GM12878 (cell line): ENCODE measurements at regions not wholly inside any gene's neighbourhood (a gene's known extent, or its start where the extent isn't known, plus 50 kb on each side); places are given as distances from the start of the nearest gene placed in this dataset.

Experiments used
- ATAC-seq: fragments of 200-7000 bp; cut with Tn5 transposase; 3 replicates; pipeline ENCODE4 v1.9.1; 2020; ENCODE audit warnings: mild to moderate bottlenecking, moderate library complexity
- BruUV-seq: library from RNA; stranded (reverse); fragments of 400-500 nt; replicated peaks from 2 replicates; lab custom pipeline; 2021; lab: Mats Ljungman, UMichigan
- CTCF ChIA-PET: fragments of 300-600 bp; sonication (Branson Sonifier 250); formaldehyde crosslinking; extraction: SDS; loops from one replicate; lab custom pipeline; 2021; ENCODE audit warnings: inconsistent platforms; lab: Yijun Ruan, JAX
- POLR2A ChIA-PET: fragments of 350-600 bp; formaldehyde crosslinking; extraction: SDS; loops from one replicate; lab custom pipeline; 2021; ENCODE audit warnings: inconsistent platforms; lab: Charles Lee
- RAD21 ChIA-PET: fragments of 300-600 bp; sonication (Branson Sonifier 250); formaldehyde crosslinking; loops from one replicate; lab custom pipeline; 2023; ENCODE audit warnings: antibody characterized with exemption; ENCODE audit not compliant: unreplicated experiment; lab: Charles Lee
- SMC1A ChIA-PET: fragments of 300-600 bp; sonication (Branson Sonifier 250); formaldehyde crosslinking; loops from one replicate; lab custom pipeline; 2023; ENCODE audit not compliant: unreplicated experiment, uncharacterized antibody; lab: Charles Lee
- DNase-seq: peaks from one replicate; pipeline ENCODE4 v3.0.0-alpha.2; 2011; ENCODE audit warnings: low read depth, low spot score
- FAIRE-seq: peaks from 3 replicates; lab custom pipeline; 2011; peaks lifted over from hg19 to GRCh38; lab: Jason Lieb, UNC
- H2AFZ ChIP-seq: 2 replicates; pipeline ENCODE4 v1.6.0; 2011; ENCODE audit warnings: low read depth, low read length, control low read depth; ENCODE audit not compliant: control insufficient read depth
- H3K27ac ChIP-seq: 2 replicates; pipeline ENCODE4 v1.5.1; 2011; ENCODE audit warnings: control low read depth; ENCODE audit not compliant: control insufficient read depth, insufficient read depth
- H3K27me3 ChIP-seq, 2 experiments: replicated peaks in 1 of 2; 2 replicates each; pipeline versions ENCODE4 v1.6.0 to v1.6.1; 2011; ENCODE audit warnings: low read length in 1 of 2; ENCODE audit not compliant: control insufficient read depth in 2 of 2, insufficient read depth in 2 of 2
- H3K36me3 ChIP-seq, 2 experiments: 2 replicates each; pipeline ENCODE4 v1.5.1; 2011; ENCODE audit warnings: low read length in 1 of 2; ENCODE audit not compliant: control insufficient read depth in 2 of 2, insufficient read depth in 2 of 2
- H3K4me1 ChIP-seq: 2 replicates; pipeline ENCODE4 v1.6.1; 2011; ENCODE audit warnings: mild to moderate bottlenecking, low read length, moderate library complexity, mixed read lengths; ENCODE audit not compliant: control insufficient read depth, insufficient read depth
- H3K4me2 ChIP-seq: 2 replicates; pipeline ENCODE4 v1.6.0; 2011; ENCODE audit warnings: control low read depth; ENCODE audit not compliant: control insufficient read depth, insufficient read depth
- H3K4me3 ChIP-seq: fragments of 200-600 bp; sonication (generic); 2 replicates; pipeline ENCODE4 v1.5.1; 2016
- H3K79me2 ChIP-seq: 2 replicates; pipeline ENCODE4 v1.6.0; 2011; ENCODE audit warnings: low read length; ENCODE audit not compliant: control insufficient read depth, insufficient read depth
- H3K9ac ChIP-seq: 2 replicates; pipeline ENCODE4 v1.8.0; 2011; ENCODE audit warnings: low read length, control low read depth, mixed read lengths; ENCODE audit not compliant: control insufficient read depth, insufficient read depth
- H3K9me3 ChIP-seq: replicated peaks from 3 replicates; pipeline ENCODE4 v1.5.1; 2011; ENCODE audit warnings: mild to moderate bottlenecking, low read length; ENCODE audit not compliant: control insufficient read depth, insufficient read depth
- H4K20me1 ChIP-seq: 2 replicates; pipeline ENCODE4 v1.6.0; 2011; ENCODE audit not compliant: control insufficient read depth, insufficient read depth
- EP300 ChIP-seq, 2 experiments: fragments of 150-350 bp in 1 of 2; IDR thresholded peaks; 2 replicates each; pipeline ENCODE4 v1.6.1; 2011 to 2012; ENCODE audit warnings: low read depth in 2 of 2, low read length in 2 of 2, borderline replicate concordance in 1 of 2, improper control_type of control experiment in 1 of 2, inconsistent platforms in 1 of 2; ENCODE audit not compliant: control insufficient read depth in 1 of 2
- IKZF1 ChIP-seq: fragments of 450-650 bp; conservative IDR thresholded peaks from 2 replicates; pipeline ENCODE4 v1.6.1; 2017; ENCODE audit warnings: antibody characterized with exemption, mild to moderate bottlenecking
- MTA3 ChIP-seq: IDR thresholded peaks from 2 replicates; pipeline ENCODE4 v1.6.1; 2012; ENCODE audit warnings: low read length, inconsistent platforms, borderline replicate concordance
- RFX5 ChIP-seq: IDR thresholded peaks from 2 replicates; pipeline ENCODE4 v1.6.1; 2011; ENCODE audit warnings: low read depth, low read length, improper control_type of control experiment
- SUPT20H ChIP-seq: IDR thresholded peaks from 2 replicates; pipeline ENCODE4 v1.6.1; 2011; ENCODE audit warnings: low read depth, mild to moderate bottlenecking, low read length, moderate library complexity, borderline replicate concordance; ENCODE audit not compliant: control insufficient read depth
- TARDBP ChIP-seq: IDR thresholded peaks from 2 replicates; pipeline ENCODE4 v1.6.1; 2016; ENCODE audit warnings: borderline replicate concordance
- WGBS: methylation state at CpG from one replicate; pipeline ENCODE4 v1.1.6; 2016; ENCODE audit warnings: low lambda C conversion rate; ENCODE audit not compliant: insufficient replicate concordance, insufficient coverage; ENCODE audit errors: missing lambda C conversion rate; 5-methylcytosine and 5-hydroxymethylcytosine counted together
- in situ Hi-C: fragments of 300-500 bp; cut with MboI; formaldehyde crosslinking; loops from 9 replicates; pipeline ENCODE4 v1.14.3; 2018; ENCODE audit warnings: mixed read lengths
- intact Hi-C: fragments of 100-400 bp; cut with micrococcal nuclease; formaldehyde crosslinking; loops from one replicate; pipeline ENCODE4 v1.14.2; 2022; ENCODE audit not compliant: unreplicated experiment
- TF ChIP-seq, protein P1 (sequence below): fragments of 450-650 bp; IDR thresholded peaks from 2 replicates; pipeline ENCODE4 v1.6.1; 2018; ENCODE audit warnings: mild to moderate bottlenecking, low read depth, moderate library complexity; ENCODE audit not compliant: partially characterized antibody
- TF ChIP-seq, protein P2 (sequence below), 3 experiments: IDR thresholded peaks in 2 of 3; conservative IDR thresholded peaks in 1 of 3; 2 replicates each; pipeline ENCODE4 v1.5.1; 2011; ENCODE audit warnings: low read depth in 3 of 3, low read length in 3 of 3, mild to moderate bottlenecking in 3 of 3, control low read depth in 2 of 3, moderate library complexity in 2 of 3, inconsistent platforms in 1 of 3, mixed read lengths in 1 of 3; ENCODE audit not compliant: control insufficient read depth in 2 of 3, insufficient read depth in 1 of 3; ENCODE audit errors: extremely low read depth in 1 of 3

DNA sequence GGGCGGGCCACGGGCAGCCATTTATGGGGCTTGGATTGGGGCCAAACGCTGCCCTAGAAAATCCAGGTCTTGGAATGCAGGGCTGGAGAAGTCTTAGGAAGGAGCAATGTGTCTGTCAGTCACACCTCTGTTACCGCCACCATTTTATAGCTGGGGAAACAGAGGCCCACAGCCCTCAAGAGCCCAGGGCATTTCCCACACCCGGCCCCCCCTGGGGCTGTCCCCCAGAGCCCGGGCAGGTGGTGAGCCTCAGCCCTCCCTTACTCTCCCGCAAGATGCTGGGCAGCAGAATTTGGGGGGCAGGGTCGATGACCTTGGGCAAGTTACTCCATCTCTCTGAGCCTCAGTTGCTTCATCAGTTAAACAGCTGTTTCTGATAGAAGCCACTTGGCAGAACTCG, 508.2 kb downstream of the SHQ1 start:
- intact Hi-C loops = no loop called here
- Histone ChIP-seq H3K79me2 (no peaks in the 10 kb centered on the region), H2AFZ (no peak overlapping the region), H3K27me3 (no peaks in the 10 kb centered on the region; a peak in 1 of 4 replicates)
- 82% methylated on average over 8 of the region's 9 CpGs for WGBS
- POLR2A ChIA-PET = no interaction called here
- no peak for DNase-seq
- TF ChIP-seq TARDBP (no peak), RFX5 (no peak), EP300 (IDR thresholded peaks at IDR 0.05; ENCODE audit: borderline replicate concordance in 1 of 2, control insufficient read depth in 1 of 2, low read depth in 2 of 2, low read length in 2 of 2) (no peak)
- TF ChIP-seq, all 136 proteins: peak for 0
- H3K36me3 ChIP-seq = no peaks in the 10 kb centered on the region
- no peak overlapping the region for H3K4me2 ChIP-seq
- H3K27ac ChIP-seq = no peak overlapping the region
- SMC1A ChIA-PET = interaction anchor here (0.6 to 3.3 kb wide), 7 partner anchors 8 to 626 kb away, joined by 3 to 26 read pairs (median 3); no protein-coding TSS in a partner anchor
- H3K4me1 ChIP-seq = peaks cover 7% of the 10 kb centered on the region
- in situ Hi-C loops = no loop called here
- no peak for ATAC-seq
- BruUV-seq = no TSS peak
- CTCF ChIA-PET = no interaction called here
- RAD21 ChIA-PET = interaction anchor here (0.9 to 2.3 kb wide), 4 partner anchors 28 to 343 kb away, joined by 3 to 8 read pairs (median 6); no protein-coding TSS in a partner anchor
- no peak for FAIRE-seq
- H3K9ac ChIP-seq = no peak overlapping the region
- no peak overlapping the region for H3K4me3 ChIP-seq
- no peaks in the 10 kb centered on the region for H4K20me1 ChIP-seq
- no peaks in the 10 kb centered on the region; the same call in 2 of the 3 replicates for H3K9me3 ChIP-seq

DNA sequence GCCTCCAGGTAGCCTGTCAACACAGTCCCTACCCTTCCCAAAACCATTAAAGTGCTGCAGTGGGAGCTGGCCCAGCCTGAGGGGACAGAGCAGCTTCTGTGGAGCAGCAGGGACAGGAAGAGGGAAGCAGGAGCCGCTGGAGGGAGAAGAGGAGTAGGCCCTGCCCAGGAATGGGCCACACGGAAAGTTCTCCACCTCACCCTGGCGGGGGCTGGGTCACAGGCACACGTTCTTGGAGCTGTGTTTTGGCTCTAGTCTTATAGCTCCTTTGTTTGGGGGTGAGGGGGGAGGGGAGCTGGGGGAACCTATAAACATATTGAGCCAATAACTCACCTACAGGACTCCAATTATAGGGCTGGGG, 508.6 kb downstream of the SHQ1 start:
- in situ Hi-C loops (no loop called here), intact Hi-C loops (no loop called here)
- ChIA-PET CTCF (no interaction called here), SMC1A (interaction anchor here (1.0 to 3.3 kb wide), 4 partner anchors 9 to 273 kb away, joined by 3 to 26 read pairs (median 4); no protein-coding TSS in a partner anchor), POLR2A (no interaction called here), RAD21 (interaction anchor here (2.3 kb wide), 1 partner anchor 198 kb away, joined by 7 read pairs; no protein-coding TSS in a partner anchor)
- ATAC-seq (no peak), FAIRE-seq (no peak), DNase-seq (no peak)
- Histone ChIP-seq H3K4me1 (peaks cover 7% of the 10 kb centered on the region), H3K27ac (no peak overlapping the region), H3K4me2 (no peak overlapping the region), H3K36me3 (no peaks in the 10 kb centered on the region), H2AFZ (no peak overlapping the region), H3K4me3 (no peak overlapping the region), H4K20me1 (no peaks in the 10 kb centered on the region), H3K9me3 (no peaks in the 10 kb centered on the region; the same call in 2 of the 3 replicates), H3K79me2 (no peaks in the 10 kb centered on the region), H3K9ac (no peak overlapping the region), H3K27me3 (no peaks in the 10 kb centered on the region; a peak in 1 of 4 replicates)
- WGBS = 88% methylated on average over 4 of the region's 4 CpGs
- BruUV-seq = no TSS peak
- TF ChIP-seq, protein P1, sequence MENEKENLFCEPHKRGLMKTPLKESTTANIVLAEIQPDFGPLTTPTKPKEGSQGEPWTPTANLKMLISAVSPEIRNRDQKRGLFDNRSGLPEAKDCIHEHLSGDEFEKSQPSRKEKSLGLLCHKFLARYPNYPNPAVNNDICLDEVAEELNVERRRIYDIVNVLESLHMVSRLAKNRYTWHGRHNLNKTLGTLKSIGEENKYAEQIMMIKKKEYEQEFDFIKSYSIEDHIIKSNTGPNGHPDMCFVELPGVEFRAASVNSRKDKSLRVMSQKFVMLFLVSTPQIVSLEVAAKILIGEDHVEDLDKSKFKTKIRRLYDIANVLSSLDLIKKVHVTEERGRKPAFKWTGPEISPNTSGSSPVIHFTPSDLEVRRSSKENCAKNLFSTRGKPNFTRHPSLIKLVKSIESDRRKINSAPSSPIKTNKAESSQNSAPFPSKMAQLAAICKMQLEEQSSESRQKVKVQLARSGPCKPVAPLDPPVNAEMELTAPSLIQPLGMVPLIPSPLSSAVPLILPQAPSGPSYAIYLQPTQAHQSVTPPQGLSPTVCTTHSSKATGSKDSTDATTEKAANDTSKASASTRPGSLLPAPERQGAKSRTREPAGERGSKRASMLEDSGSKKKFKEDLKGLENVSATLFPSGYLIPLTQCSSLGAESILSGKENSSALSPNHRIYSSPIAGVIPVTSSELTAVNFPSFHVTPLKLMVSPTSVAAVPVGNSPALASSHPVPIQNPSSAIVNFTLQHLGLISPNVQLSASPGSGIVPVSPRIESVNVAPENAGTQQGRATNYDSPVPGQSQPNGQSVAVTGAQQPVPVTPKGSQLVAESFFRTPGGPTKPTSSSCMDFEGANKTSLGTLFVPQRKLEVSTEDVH = no peak
- TF ChIP-seq SUPT20H = no peak
- TF ChIP-seq IKZF1 = no peak
- no peak for TF ChIP-seq MTA3
- TF ChIP-seq, protein P2, sequence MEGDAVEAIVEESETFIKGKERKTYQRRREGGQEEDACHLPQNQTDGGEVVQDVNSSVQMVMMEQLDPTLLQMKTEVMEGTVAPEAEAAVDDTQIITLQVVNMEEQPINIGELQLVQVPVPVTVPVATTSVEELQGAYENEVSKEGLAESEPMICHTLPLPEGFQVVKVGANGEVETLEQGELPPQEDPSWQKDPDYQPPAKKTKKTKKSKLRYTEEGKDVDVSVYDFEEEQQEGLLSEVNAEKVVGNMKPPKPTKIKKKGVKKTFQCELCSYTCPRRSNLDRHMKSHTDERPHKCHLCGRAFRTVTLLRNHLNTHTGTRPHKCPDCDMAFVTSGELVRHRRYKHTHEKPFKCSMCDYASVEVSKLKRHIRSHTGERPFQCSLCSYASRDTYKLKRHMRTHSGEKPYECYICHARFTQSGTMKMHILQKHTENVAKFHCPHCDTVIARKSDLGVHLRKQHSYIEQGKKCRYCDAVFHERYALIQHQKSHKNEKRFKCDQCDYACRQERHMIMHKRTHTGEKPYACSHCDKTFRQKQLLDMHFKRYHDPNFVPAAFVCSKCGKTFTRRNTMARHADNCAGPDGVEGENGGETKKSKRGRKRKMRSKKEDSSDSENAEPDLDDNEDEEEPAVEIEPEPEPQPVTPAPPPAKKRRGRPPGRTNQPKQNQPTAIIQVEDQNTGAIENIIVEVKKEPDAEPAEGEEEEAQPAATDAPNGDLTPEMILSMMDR (IDR thresholded peaks at IDR 0.05 in 2 of 3, conservative IDR thresholded peaks at IDR 0.05 in 1 of 3; ENCODE audit: control insufficient read depth in 2 of 3, extremely low read depth in 1 of 3, insufficient read depth in 1 of 3, low read depth in 3 of 3, low read length in 3 of 3) = no peak
- no peak for TF ChIP-seq EP300 (IDR thresholded peaks at IDR 0.05; ENCODE audit: borderline replicate concordance in 1 of 2, control insufficient read depth in 1 of 2, low read depth in 2 of 2, low read length in 2 of 2)
